ENCODE measurements at regions not wholly inside any gene's neighbourhood (a gene's known extent, or its start where the extent isn't known, plus 50 kb on each side); places are given as distances from the start of the nearest gene placed in this dataset.

DNA sequence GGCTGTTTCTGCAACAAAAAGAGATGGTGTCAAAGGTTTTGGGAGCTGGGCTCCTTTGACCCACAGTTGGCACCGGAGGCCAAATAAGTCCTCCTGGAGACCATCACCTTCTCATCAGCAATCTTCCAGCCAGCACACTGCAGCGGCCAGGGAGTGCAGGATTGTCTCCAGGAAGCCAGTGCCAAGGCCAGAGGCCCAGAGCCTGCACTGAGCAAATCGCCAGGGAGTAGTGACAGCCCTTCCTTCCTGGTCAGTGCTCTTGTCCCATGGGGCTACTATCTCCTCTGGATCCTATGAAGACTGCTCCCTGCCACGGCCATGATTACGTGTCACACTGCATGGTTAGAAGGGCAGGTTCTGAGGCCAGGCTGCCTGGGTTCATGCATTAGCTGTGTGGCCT lies 134.3 kb upstream of the CRHR1 start:
- no peaks in the 10 kb centered on the region for H3K9me3 ChIP-seq
- intact Hi-C loops (cut with DNase I), result no loop called here

DNA sequence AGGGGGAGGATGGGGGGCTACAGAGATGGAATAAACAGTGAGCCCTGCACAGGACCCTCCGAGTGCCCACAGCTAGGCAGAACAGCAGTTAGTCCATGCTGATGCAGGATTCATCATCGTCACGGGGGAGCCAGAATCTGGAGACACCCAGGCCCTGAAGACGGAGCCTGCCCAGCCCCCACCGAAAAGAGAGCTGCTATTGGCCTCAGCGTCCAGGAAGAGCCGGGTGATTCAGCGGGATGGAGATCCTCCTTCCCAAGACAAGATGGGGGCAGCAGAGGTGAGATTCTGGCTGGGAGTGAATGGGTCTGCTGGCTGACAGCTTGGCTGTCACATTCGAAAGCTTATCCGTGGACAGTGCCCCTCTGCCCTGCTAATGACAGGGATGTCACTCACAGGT lies 133.6 kb upstream of the CRHR1 start:
- no peaks in the 10 kb centered on the region for H3K9me3 ChIP-seq
- no peak for ATAC-seq
- WGBS, 3 donors, result 57 to 73% (median 65%) methylated on average over 8 to 10 of the region's 10 CpGs
- intact Hi-C loops (cut with DNase I), result no loop called here
- DNase-seq, result no peak
- no peak overlapping the region for H3K27ac ChIP-seq
- no peaks in the 10 kb centered on the region for H3K4me1 ChIP-seq
- no peaks in the 10 kb centered on the region for H3K36me3 ChIP-seq (ENCODE audit: insufficient read depth in 1 of 2, low read depth in 1 of 2)
- TF ChIP-seq, protein P1, sequence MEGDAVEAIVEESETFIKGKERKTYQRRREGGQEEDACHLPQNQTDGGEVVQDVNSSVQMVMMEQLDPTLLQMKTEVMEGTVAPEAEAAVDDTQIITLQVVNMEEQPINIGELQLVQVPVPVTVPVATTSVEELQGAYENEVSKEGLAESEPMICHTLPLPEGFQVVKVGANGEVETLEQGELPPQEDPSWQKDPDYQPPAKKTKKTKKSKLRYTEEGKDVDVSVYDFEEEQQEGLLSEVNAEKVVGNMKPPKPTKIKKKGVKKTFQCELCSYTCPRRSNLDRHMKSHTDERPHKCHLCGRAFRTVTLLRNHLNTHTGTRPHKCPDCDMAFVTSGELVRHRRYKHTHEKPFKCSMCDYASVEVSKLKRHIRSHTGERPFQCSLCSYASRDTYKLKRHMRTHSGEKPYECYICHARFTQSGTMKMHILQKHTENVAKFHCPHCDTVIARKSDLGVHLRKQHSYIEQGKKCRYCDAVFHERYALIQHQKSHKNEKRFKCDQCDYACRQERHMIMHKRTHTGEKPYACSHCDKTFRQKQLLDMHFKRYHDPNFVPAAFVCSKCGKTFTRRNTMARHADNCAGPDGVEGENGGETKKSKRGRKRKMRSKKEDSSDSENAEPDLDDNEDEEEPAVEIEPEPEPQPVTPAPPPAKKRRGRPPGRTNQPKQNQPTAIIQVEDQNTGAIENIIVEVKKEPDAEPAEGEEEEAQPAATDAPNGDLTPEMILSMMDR (IDR thresholded peaks at IDR 0.05), result no peak
- H3K4me3 ChIP-seq, result no peak overlapping the region
- H3K27me3 ChIP-seq (ENCODE audit: insufficient read depth in 3 of 3, low read length in 2 of 3), result peaks cover 0 to 6% (median 5%) of the 10 kb centered on the region in 3 donors

More for the DNA sequence above, 134.3 kb upstream of the CRHR1 start:
- Histone ChIP-seq H3K4me1 (no peaks in the 10 kb centered on the region), H3K4me3 (no peak overlapping the region), H3K36me3 (ENCODE audit: insufficient read depth in 1 of 2, low read depth in 1 of 2) (no peaks in the 10 kb centered on the region), H3K27ac (no peak overlapping the region), H3K27me3 (ENCODE audit: insufficient read depth in 3 of 3, low read length in 2 of 3) (peaks cover 0 to 6% (median 5%) of the 10 kb centered on the region in 3 donors)
- WGBS, 3 donors, result 29 to 56% (median 43%) methylated on average over 5 of the region's 5 CpGs
- no peak for ATAC-seq
- TF ChIP-seq, protein P1 (IDR thresholded peaks at IDR 0.05), result no peak
- DNase-seq, result no peak

DNA sequence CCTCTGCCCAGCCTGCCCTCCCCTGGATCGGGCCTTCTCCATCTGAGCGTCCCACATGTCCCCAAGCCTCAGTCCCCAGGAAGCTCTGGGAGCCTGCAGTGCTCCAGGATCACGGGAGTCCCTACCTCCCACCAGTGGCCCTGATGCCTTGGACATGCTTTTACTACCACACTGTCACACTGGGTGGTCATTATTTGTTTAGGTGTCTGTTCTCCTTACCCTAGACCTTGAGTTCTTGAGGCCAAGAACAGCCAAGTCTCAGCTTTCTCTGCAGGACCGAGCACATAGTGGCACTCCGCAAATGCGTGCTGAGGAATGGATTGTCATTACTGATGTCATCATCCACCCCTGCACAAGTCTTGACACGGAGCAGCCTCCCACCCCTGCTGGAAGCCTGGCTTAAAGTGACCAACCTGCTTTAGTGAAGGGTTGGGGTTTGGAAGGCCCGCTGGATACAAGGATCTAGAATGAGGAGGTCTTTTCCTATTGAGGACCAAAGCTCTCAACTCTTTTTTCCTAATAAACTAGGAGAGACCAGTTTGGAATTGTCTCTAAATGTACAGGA lies 132.9 kb upstream of the CRHR1 start:
- Histone ChIP-seq H3K4me1 (no peaks in the 10 kb centered on the region), H3K36me3 (ENCODE audit: insufficient read depth in 1 of 2, low read depth in 1 of 2) (no peaks in the 10 kb centered on the region), H3K9me3 (no peaks in the 10 kb centered on the region), H3K27me3 (ENCODE audit: insufficient read depth in 3 of 3, low read length in 2 of 3) (peaks cover 0 to 6% (median 5%) of the 10 kb centered on the region in 3 donors), H3K27ac (no peak overlapping the region), H3K4me3 (no peak overlapping the region)
- WGBS, 3 donors, result 66 to 70% (median 69%) methylated on average over 8 of the region's 8 CpGs
- TF ChIP-seq, protein P1 (IDR thresholded peaks at IDR 0.05), result no peak
- ATAC-seq (no peak), DNase-seq (no peak)
- intact Hi-C loops (cut with DNase I), result no loop called here

DNA sequence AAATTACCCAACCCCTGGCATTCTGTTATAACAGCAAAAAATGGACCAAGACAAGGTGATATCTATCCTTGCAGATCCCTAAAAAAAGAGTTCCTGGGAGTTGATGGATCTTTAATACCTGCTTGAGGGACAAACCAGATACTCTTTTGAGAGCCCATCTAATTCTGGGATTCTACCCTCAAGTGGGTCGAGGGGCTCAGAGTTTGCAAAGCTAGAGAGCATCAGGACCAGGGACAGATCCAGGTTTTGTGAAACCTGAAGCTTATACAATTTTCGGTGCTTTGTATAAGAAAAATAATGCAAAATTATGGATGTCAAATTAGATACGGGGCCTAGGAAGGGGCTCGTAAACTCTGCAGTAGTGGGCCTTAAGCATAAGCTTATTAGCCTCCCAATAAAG lies 130.5 kb upstream of the CRHR1 start:
- Histone ChIP-seq H3K36me3 (ENCODE audit: insufficient read depth in 1 of 2, low read depth in 1 of 2) (no peaks in the 10 kb centered on the region), H3K27ac (no peak overlapping the region), H3K4me3 (no peak overlapping the region), H3K9me3 (no peaks in the 10 kb centered on the region), H3K27me3 (ENCODE audit: insufficient read depth in 3 of 3, low read length in 2 of 3) (peaks cover 0 to 6% (median 5%) of the 10 kb centered on the region in 3 donors), H3K4me1 (no peaks in the 10 kb centered on the region)
- WGBS, 3 donors, result 48 to 56% (median 52%) methylated on average over 4 of the region's 4 CpGs
- ATAC-seq (no peak), DNase-seq (no peak)
- intact Hi-C loops (cut with DNase I), result no loop called here
- TF ChIP-seq, protein P1 (IDR thresholded peaks at IDR 0.05), result no peak

All from psoas muscle (tissue), 7 donors.